Chondrocyte (in vitro differentiated cells): ENCODE measurements at regions not wholly inside any gene's neighbourhood (a gene's known extent, or its start where the extent isn't known, plus 50 kb on each side); places are given as distances from the start of the nearest gene placed in this dataset.

Experiments
- DNase-seq: peaks from one replicate; pipeline ENCODE4 v3.0.0; 2021; ENCODE audit warnings: mixed read lengths, low spot score
- H3K27ac Mint-ChIP-seq: one replicate; pipeline ENCODE4 v1.8.0; 2021; ENCODE audit warnings: mild to moderate bottlenecking, moderate library complexity, mixed read lengths; ENCODE audit not compliant: unreplicated experiment
- H3K27me3 Mint-ChIP-seq: 2 replicates; pipeline ENCODE4 v1.8.0; 2021; ENCODE audit warnings: low read depth, mixed read lengths
- H3K36me3 Mint-ChIP-seq: 2 replicates; pipeline ENCODE4 v1.8.0; 2021; ENCODE audit warnings: low read depth, mixed read lengths
- H3K4me1 Mint-ChIP-seq: 2 replicates; pipeline ENCODE4 v1.8.0; 2021; ENCODE audit warnings: low read depth, mild to moderate bottlenecking, mixed read lengths
- H3K4me3 Mint-ChIP-seq: one replicate; pipeline ENCODE4 v1.8.0; 2021; ENCODE audit warnings: mild to moderate bottlenecking, moderate library complexity, mixed read lengths; ENCODE audit not compliant: unreplicated experiment
- H3K9me3 Mint-ChIP-seq: 2 replicates; pipeline ENCODE4 v1.8.0; 2021; ENCODE audit warnings: low read depth, mixed read lengths
- CTCF ChIP-seq: fragments of 200-600 bp; sonication (generic); IDR thresholded peaks from 2 replicates; pipeline ENCODE4 v1.5.0; 2021; ENCODE audit warnings: antibody characterized with exemption, mild to moderate bottlenecking, moderate library complexity

GRCh38 chr20:24318569-24319352, 150.7 kb upstream of the SYNDIG1 start:
- peaks cover 18% of the 10 kb centered on the region for H3K27me3 Mint-ChIP-seq
- no peaks in the 10 kb centered on the region for H3K36me3 Mint-ChIP-seq
- TF ChIP-seq CTCF: no peak
- H3K4me3 Mint-ChIP-seq: no peak overlapping the region
- DNase-seq: no peak
- no peaks in the 10 kb centered on the region for H3K9me3 Mint-ChIP-seq
- H3K27ac Mint-ChIP-seq: no peak overlapping the region
- no peaks in the 10 kb centered on the region for H3K4me1 Mint-ChIP-seq

- no peaks in the 10 kb centered on the region for H3K36me3 Mint-ChIP-seq
- no peak overlapping the region for H3K4me3 Mint-ChIP-seq
- no peak overlapping the region for H3K27ac Mint-ChIP-seq
- no peaks in the 10 kb centered on the region for H3K9me3 Mint-ChIP-seq
- peaks cover 27% of the 10 kb centered on the region for H3K27me3 Mint-ChIP-seq
- no peaks in the 10 kb centered on the region for H3K4me1 Mint-ChIP-seq
- DNase-seq: no peak
- TF ChIP-seq CTCF: no peak
Measured at GRCh38 chr20:24317224-24317623, 152.2 kb upstream of the SYNDIG1 start.

GRCh38 chr20:24316731-24317130, 152.7 kb upstream of the SYNDIG1 start:
- Mint-ChIP-seq H3K4me3 (no peak overlapping the region), H3K36me3 (no peaks in the 10 kb centered on the region), H3K27ac (no peak overlapping the region), H3K4me1 (no peaks in the 10 kb centered on the region), H3K27me3 (peaks cover 31% of the 10 kb centered on the region), H3K9me3 (no peaks in the 10 kb centered on the region)
- no peak for TF ChIP-seq CTCF
- DNase-seq: no peak

- Mint-ChIP-seq H3K4me3 (no peak overlapping the region), H3K4me1 (no peaks in the 10 kb centered on the region), H3K27me3 (peaks cover 27% of the 10 kb centered on the region), H3K9me3 (no peaks in the 10 kb centered on the region), H3K27ac (no peak overlapping the region), H3K36me3 (no peaks in the 10 kb centered on the region)
- no peak for DNase-seq
- TF ChIP-seq CTCF: no peak
Measured at GRCh38 chr20:24314053-24314452, 155.4 kb upstream of the SYNDIG1 start.

GRCh38 chr20:24309596-24309995, 159.8 kb upstream of the SYNDIG1 start:
- DNase-seq: no peak

More at GRCh38 chr20:24309596-24309995, 159.8 kb upstream of the SYNDIG1 start:
- Mint-ChIP-seq H3K36me3 (no peaks in the 10 kb centered on the region), H3K4me1 (no peaks in the 10 kb centered on the region), H3K27ac (no peak overlapping the region), H3K4me3 (no peak overlapping the region), H3K9me3 (no peaks in the 10 kb centered on the region), H3K27me3 (peaks cover 35% of the 10 kb centered on the region)
- no peak for TF ChIP-seq CTCF
